ENCODE measurements at regions not wholly inside any gene's neighbourhood (a gene's known extent, or its start where the extent isn't known, plus 50 kb on each side); places are given as distances from the start of the nearest gene placed in this dataset.

- Histone ChIP-seq H3K4me2 (peak overlapping the region; percentile 26; the same call in 1 of the 2 replicates), H3K27me3 (ENCODE audit: insufficient read depth) (no peaks in the 10 kb centered on the region), H3K36me3 (replicated peaks in 1 of 2; ENCODE audit: control insufficient read depth in 1 of 2, insufficient read depth in 2 of 2, low read length in 1 of 2) (no peaks in the 10 kb centered on the region), H3K79me2 (ENCODE audit: insufficient read depth) (no peaks in the 10 kb centered on the region), H3K9ac (no peak overlapping the region), H3F3A (replicated peaks; ENCODE audit: insufficient read depth) (no peaks in the 10 kb centered on the region), H3K9me2 (no peaks in the 10 kb centered on the region), H3K4me3 (ENCODE audit: low read depth in 2 of 2, low read length in 1 of 2) (no peak overlapping the region), H2AFZ (ENCODE audit: low read depth) (no peak overlapping the region), H4K20me1 (ENCODE audit: insufficient read depth) (no peaks in the 10 kb centered on the region), H3K9me3 (no peaks in the 10 kb centered on the region), H3K4me1 (ENCODE audit: control insufficient read depth in 1 of 2, insufficient read depth in 2 of 2, low read depth in 1 of 2, low read length in 1 of 2) (no peaks in the 10 kb centered on the region), H3K27ac (ENCODE audit: low read depth in 2 of 2, low read length in 1 of 2) (no peak overlapping the region)
- CTCF ChIA-PET, result interaction anchor here (1.3 to 2.6 kb wide), 4 partner anchors 9 to 85 kb away, joined by 4 to 9 read pairs (median 8); no protein-coding TSS in a partner anchor
- DNase-seq, result no peak
- TF ChIP-seq EP300 (IDR thresholded peaks at IDR 0.05; ENCODE audit: borderline replicate concordance in 1 of 2, low read depth in 1 of 2, low read length in 1 of 2), result no peak
- WGBS (ENCODE audit: low lambda C conversion rate), result 74% methylated on average over 3 of the region's 3 CpGs
- POLR2A ChIA-PET, result no interaction called here
These were observed 90.0 kb upstream of the PLXNA4 start for GRCh38 chr7:132666071-132666773.

GRCh38 chr7:132656846-132657776 lies 80.8 kb upstream of the PLXNA4 start:
- ChIA-PET POLR2A (no interaction called here), CTCF (interaction anchor here (0.7 to 1.7 kb wide), 9 partner anchors 10 to 220 kb away, joined by 3 to 9 read pairs (median 4); no protein-coding TSS in a partner anchor)
- Histone ChIP-seq H3F3A (replicated peaks; ENCODE audit: insufficient read depth) (no peaks in the 10 kb centered on the region), H4K20me1 (ENCODE audit: insufficient read depth) (no peaks in the 10 kb centered on the region), H2AFZ (ENCODE audit: low read depth) (no peak overlapping the region), H3K79me2 (ENCODE audit: insufficient read depth) (no peaks in the 10 kb centered on the region), H3K9me2 (no peaks in the 10 kb centered on the region), H3K4me3 (ENCODE audit: low read depth in 2 of 2, low read length in 1 of 2) (no peak overlapping the region), H3K4me1 (ENCODE audit: control insufficient read depth in 1 of 2, insufficient read depth in 2 of 2, low read depth in 1 of 2, low read length in 1 of 2) (no peaks in the 10 kb centered on the region), H3K27ac (ENCODE audit: low read depth in 2 of 2, low read length in 1 of 2) (no peak overlapping the region), H3K36me3 (replicated peaks in 1 of 2; ENCODE audit: control insufficient read depth in 1 of 2, insufficient read depth in 2 of 2, low read length in 1 of 2) (no peaks in the 10 kb centered on the region), H3K4me2 (no peak overlapping the region), H3K27me3 (ENCODE audit: insufficient read depth) (no peaks in the 10 kb centered on the region), H3K9me3 (no peaks in the 10 kb centered on the region), H3K9ac (no peak overlapping the region)
- peak; percentile 50 for DNase-seq
- 47% methylated on average over 9 of the region's 9 CpGs for WGBS (ENCODE audit: low lambda C conversion rate)
- TF ChIP-seq NFIC (IDR thresholded peaks at IDR 0.05; ENCODE audit: borderline replicate concordance) (no peak), RFX5 (IDR thresholded peaks at IDR 0.05; ENCODE audit: low read length) (no peak), FOSL2 (IDR thresholded peaks at IDR 0.05; ENCODE audit: borderline replicate concordance, low read depth) (no peak), SIN3A (IDR thresholded peaks at IDR 0.05; ENCODE audit: borderline replicate concordance, low read depth, low read length) (no peak), RCOR1 (IDR thresholded peaks at IDR 0.05; ENCODE audit: low read length) (no peak), RAD21 (IDR thresholded peaks at IDR 0.05; ENCODE audit: low read length) (peak; percentile 45; the same call in 1 of the 2 replicates), CTCF (IDR thresholded peaks at IDR 0.05) (peak; percentile 71), EZH2phosphoT487 (IDR thresholded peaks at IDR 0.05; ENCODE audit: borderline replicate concordance, low read depth) (no peak), GATA2 (CRISPR knock-in tag; IDR thresholded peaks at IDR 0.05) (no peak), RXRA (IDR thresholded peaks at IDR 0.05; ENCODE audit: borderline replicate concordance, low read depth) (no peak), CHD2 (IDR thresholded peaks at IDR 0.05; ENCODE audit: low read length, partially characterized antibody) (no peak)
